Tibial nerve (tissue), 4 donors: ENCODE measurements at regions not wholly inside any gene's neighbourhood (a gene's known extent, or its start where the extent isn't known, plus 50 kb on each side); places are given as distances from the start of the nearest gene placed in this dataset.

Experiments used
- CTCF ChIP-seq, 5 experiments: fragments of 200-600 bp in 3 of 5; fragments of 450-650 bp in 2 of 5; sonication (generic) in 3 of 5; IDR thresholded peaks; one replicate each; pipeline ENCODE4 v1.5.1; 2016 to 2019; ENCODE audit warnings: antibody characterized with exemption in 5 of 5, mild to moderate bottlenecking in 3 of 5, moderate library complexity in 2 of 5
- EP300 ChIP-seq, 2 donors: sonication (generic); formaldehyde crosslinking; IDR thresholded peaks; one replicate each; pipeline ENCODE4 v1.6.1; 2017; ENCODE audit warnings: antibody characterized with exemption in 2 of 2, mild to moderate bottlenecking in 1 of 2

- no peak for TF ChIP-seq CTCF (IDR thresholded peaks at IDR 0.05)
- no peak for TF ChIP-seq EP300 (IDR thresholded peaks at IDR 0.05)
These were observed 987.7 kb downstream of the TTLL7 start for GRCh38 chr1:83011265-83011664.
